HG03558 (cell line): ENCODE measurements at regions not wholly inside any gene's neighbourhood (a gene's known extent, or its start where the extent isn't known, plus 50 kb on each side); places are given as distances from the start of the nearest gene placed in this dataset.
"Not testable (repeated sequence)": the region's sequence is repeated elsewhere in the genome, so short reads cannot be mapped to it uniquely, and the experiment has no call there.

ENCODE experiments used
- ATAC-seq: cut with Tn5 transposase; IDR thresholded peaks from one replicate; pipeline ENCODE4 v1.9.1; 2021; ENCODE audit warnings: moderate number of reproducible peaks; ENCODE audit not compliant: unreplicated experiment; ENCODE audit errors: extremely low read depth

DNA sequence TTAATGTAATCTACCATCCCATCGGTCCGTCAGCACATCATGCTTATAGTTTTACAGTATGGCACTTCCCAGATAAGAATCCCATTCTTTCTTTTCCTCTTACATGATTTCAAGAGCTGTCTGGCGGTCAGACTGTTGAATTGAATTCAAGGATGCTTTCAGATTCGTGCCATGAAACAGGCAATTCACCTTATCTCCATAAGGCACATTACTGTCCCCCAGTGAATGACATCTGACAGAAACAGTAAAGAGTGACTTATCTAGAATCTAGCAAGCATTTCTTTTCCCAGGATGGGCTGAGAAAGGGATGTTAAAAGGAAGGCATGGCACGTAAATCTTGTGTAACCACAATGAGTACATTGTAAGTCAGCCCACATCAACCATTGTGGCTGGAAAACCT lies 61.1 kb upstream of the SEM1 start:
- no peak for ATAC-seq

DNA sequence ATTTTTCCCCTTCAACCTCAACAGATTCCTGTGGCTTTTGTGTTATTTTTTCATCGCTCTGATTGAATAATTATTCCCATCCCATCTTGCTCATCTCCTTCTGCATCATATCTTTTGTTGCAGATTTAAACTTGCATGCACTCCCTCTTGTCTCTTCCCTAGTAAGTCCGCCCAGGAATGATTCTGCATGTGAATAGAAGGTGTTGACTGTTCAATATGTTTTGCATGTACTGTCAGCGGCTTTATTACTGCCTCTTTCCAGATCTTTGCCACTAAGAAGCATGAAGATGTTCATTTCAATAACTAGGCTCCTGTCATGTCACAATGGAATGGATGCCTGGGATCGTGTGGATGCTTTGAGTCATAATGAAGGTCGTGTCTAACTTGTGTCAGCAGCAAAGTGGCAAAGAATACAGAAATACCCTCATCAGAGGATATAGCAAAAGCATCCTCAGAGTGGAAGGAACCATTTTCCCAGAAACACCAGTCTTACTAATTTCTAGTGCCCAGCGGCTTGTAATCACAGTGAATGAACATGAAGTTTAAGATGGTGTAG lies 62.6 kb upstream of the SEM1 start:
- ATAC-seq, result no peak

DNA sequence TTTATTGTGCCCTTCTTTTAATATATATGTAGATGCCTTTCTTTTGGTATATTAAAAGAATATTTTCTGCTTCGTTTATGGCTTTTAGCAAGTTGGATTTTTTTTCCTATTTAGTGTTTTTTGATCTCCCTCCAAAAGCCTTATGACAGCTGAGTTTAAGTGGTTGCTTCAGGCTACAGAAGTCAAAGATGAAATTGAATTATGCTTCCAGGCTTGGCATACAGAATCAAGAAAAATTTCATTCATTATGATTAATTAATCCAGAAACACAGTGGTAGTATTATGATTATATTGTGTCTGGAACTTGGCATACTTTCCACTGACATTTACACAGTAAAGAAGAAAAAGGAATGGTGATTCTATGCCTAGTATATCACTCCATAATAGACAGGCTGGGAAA lies 63.8 kb upstream of the SEM1 start:
- ATAC-seq, result no peak

DNA sequence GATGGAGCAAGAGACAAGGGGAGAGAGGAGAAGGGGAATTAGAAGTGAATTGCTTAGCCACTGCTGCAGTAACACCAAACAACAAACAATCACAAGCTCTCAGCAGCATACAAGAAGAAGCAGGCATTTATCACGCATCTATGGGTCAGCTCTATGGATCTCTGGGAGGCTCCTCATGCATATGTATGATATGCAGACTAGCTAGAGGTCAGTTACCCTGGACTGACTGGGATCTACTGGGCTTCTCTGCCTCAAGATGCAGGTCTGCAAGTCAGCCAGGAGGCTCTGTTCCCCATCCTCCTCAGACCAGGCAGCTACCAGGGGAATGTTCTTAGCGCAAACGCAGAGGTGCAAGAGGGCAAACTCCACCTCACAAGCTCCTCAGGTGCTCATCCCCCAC lies 64.7 kb upstream of the SEM1 start:
- ATAC-seq, result no peak

DNA sequence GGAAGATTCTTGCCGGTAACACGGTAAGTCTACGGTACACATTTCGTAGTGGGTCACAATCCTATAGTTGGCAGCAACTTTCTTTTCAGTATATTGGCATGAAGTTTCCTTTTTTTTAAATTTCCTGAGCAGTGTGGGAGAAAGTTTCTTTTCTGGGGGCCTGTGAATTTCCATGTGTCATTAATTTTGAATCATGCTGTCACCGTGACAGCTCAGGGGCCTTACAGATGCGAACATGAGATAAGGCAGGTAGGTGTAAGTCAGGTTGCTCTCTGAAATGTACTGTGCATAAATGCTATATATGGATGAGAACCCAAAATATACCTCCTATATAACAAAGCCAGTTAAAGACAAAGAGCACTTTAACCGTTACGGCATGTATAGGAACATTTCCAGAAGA lies 65.4 kb upstream of the SEM1 start:
- no peak for ATAC-seq

DNA sequence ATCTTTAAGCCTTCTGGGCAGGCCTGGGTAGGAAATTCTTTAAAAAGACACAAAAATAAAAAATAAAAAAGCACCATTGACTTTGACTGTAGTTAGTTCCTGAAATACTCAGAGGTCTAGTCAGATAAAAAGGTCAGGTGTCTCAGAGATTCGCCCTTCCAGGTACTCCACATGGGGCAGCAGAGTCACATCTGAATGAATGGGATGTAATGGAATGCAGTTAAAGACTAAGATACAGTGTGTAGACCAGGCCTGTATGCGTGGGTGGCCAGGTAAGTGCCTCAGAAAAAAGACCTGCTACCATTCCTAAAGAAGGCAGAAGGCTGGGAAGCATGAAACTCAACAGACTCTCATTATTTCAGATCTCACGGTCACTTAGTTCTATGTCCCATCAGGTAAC lies 68.6 kb upstream of the SEM1 start:
- ATAC-seq, result no peak

DNA sequence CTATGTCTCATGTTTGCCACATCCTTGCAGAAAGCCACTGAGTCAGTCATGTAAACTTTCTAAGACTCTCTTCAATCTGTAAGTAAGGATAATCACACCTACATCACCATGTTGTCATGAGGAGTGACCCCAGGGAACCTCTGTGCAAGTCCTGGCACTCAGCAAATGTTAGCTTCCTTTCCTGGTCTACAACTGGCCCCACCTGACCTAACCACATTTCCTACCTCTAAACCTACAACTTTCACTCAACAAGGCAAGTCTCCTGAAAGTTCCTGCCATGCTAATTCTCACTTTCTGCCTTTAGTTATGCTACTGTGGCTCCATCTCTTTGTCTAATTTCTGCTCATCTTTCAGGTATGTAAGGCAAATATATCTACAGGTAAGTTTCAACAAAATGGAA lies 72.3 kb upstream of the SEM1 start:
- no peak for ATAC-seq

DNA sequence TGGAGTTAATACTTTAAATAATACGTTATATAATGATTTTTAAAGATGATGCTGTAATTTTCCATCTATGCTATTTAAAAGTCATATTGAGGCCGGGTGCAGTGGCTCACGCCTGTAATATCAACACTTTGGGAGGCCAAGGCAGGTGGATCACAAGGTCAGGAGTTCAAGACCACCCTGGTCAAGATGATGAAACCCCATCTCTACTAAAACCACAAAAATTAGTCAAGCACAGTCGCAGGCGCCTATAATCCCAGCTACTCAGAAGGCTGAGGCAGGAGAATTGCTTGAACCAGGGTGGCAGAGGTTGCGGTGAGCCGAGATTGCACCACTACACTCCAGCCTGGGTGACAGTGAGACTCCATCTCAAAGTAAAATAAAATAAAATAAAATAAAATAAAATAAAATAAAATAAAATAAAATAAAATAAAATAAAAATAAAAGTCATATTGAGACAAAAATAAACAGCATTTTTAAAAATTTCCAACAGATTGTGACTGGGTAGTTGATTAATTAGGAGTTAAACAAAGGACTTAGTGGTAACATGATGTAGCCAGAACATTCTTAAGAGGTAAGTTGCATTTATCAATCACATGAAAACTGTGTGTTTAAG lies 73.1 kb upstream of the SEM1 start:
- not testable (repeated sequence) for ATAC-seq

DNA sequence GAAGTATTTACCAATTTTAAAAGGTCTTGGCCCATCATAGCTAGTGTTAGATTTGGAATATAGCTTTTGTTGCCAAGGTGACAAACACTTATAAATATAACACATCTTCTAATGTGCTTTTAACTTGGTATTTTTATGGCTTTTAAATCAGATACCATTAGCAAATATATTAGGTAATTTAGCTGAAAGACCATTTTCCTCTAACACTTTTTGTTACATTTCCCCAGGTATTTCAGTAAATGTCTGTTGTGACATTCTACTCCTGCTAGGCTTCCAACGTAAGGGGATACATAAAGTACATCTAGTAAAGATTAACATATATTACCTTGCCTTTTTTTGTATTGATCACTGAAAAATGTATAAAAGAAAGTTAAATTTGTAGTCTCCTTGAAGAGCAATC lies 75.0 kb upstream of the SEM1 start:
- ATAC-seq, result no peak

DNA sequence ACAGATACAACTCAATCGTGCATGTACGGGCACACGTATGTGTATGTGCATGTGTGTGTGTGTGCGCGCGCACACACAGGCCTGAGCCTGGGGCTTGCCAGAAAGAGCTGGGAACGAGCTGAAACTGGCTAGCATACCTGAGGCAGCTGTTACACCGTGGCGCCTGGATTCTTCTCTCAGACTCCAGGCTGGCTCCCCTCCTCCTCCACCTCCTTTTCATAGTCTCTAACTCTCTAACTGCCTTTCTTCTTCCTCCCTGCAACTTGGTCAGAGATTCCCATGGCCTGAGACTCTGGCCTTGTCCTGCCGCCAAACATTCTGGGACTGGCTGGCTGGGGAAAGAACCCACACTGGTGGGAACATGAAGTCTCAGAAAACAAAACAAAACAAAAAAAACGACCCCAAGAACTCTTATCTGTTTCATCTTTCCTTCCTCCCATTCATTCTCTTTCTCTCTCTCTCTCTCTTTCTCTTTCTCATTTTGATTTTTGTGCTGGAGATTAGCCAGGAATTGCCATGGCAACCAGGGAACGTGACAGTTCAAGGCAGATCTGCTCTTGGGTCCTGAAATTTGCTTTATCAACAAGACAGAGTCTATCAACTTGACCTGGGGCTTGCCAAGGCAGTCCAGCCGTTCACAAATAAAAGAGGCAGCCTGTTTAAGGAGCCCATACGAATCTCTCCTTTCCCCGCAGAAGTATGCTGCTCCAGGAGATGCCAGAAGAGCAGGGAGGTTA lies 76.8 kb upstream of the SEM1 start:
- no peak for ATAC-seq

DNA sequence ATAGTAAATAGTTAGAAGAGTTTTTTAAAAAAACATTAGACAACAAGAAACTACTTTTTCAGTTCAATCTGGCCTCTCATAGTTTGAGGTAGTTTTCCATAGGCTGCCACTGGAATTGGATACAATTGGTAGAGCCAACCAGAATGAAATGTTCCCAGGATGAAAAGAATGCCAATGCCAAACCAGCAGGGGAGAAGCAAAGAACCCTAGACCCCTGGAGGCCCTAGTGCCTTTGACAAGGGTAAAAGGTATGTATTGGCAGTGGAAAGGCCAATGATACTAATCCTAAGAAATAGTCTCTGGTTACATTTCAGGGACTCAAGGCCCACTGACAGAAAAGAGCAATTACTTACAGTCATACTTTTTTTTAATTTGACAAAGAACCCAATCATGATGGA lies 77.4 kb upstream of the SEM1 start:
- ATAC-seq, result no peak

DNA sequence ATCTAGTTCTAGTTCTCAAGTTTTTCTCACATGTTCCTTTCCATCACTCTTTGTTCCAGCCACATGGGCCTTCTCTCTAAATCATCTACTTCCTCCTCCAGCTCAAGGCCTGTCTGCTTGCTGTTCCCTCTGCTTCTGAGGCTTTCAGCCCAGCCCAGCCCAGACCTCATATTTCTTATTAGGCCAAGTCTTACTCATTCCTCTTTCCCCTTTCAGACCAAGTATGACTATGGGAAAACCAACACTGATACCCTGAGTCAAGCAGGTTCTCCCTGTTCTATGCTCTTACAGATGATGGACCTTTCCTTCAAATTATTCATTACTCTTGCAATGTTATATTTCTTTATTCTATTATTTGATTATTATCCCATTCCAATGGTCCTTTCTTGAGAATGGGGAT lies 80.3 kb upstream of the SEM1 start:
- no peak for ATAC-seq

DNA sequence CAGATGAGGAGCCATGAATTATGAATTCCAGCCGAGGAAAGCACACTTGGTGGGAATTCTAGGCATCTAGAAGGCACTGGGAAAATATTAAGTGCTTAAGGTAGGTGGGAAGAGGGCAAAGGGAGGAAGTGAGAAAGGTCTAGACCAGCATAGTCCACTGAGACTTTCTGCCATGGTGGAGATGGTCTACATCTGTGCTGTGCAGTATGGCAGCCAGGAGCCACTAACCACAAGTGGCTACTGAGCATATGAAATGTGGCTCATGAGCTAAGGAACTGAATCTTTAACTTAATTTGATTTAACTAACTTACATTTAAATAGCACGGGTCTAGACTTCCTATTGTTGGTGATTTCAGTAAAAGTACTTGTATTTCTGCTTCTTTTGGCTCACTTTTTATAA lies 82.5 kb upstream of the SEM1 start:
- ATAC-seq, result no peak

DNA sequence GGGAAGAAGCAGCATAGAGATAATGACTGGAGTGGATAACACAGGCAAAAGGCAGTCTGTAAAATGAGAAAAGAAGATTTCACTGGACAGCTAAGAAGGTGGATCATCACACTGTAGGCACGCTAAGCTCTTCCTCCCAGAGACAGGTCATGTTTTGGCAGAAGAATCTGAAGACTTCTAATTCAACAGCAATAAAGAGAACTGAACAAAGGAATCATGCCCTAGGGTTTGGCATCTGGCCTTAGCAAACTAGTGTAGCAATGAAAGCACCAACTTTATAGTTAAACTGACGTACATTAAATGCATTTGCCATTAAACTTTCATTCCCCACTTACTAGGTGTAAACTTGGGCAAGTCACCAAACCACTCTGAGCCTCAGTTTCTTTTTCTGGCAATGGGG lies 84.4 kb upstream of the SEM1 start:
- no peak for ATAC-seq

DNA sequence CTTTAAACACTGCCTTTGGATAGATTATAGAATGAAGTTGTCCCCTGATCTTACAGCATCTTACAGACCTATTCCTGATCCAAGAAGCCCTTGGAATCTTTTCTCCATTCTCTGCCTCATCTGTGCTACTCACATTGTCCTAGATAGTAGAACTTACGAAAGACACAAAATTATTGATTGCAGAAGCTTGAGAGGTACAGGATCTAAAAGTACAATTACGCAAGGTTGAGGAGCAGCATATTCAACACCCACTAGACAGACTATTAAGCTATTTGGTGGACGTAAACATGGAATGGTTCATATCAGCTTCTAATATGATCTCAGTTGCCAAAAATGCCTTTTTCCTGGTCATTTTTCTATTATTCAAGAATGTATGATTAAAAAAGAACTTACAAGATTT lies 90.5 kb upstream of the SEM1 start:
- no peak for ATAC-seq

DNA sequence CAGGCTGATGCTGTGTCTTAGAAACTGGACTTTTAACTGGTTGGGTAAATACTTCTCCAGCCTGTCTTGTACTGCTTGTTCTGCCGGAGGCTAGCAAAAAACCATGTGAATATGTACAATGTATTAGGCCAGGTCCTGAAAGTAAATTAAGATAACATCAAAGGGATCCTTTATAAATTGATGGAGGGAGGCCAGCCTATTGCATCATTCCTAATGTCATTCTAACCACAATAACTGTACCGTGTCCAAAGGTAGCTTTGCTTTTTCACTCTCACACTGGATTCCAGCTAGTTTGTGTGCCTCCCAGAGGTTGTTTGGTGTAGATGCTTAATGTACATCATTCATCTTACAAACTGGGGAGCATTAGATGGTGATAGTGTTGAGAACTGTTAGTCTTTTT lies 91.2 kb upstream of the SEM1 start:
- ATAC-seq, result no peak

DNA sequence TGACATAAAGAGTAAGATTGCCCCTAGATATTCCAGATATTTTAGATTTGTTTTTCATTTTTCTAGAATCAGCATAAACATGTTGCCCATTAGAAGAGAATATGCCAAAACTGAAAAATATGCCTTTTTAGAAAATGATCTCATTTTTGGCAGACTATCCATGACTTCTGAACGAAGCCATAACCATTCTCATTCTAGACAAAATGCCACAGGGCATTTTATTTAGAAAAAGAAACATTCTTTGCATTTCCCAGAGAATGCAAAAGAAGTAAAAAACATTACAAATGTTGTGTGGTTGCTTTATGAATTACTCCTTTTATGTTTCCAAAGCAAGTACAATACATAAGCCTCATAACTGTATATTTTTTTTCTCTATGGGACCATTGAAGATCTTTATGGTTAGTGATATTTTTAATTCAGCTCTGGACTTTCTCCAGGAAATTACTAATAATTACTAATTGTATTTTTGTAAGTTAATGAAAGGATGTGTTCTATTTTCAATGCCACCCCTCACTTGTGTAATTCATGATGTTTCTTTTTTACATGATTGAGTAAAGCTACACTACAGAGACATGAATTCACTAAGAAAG lies 109.6 kb upstream of the SEM1 start:
- no peak for ATAC-seq

DNA sequence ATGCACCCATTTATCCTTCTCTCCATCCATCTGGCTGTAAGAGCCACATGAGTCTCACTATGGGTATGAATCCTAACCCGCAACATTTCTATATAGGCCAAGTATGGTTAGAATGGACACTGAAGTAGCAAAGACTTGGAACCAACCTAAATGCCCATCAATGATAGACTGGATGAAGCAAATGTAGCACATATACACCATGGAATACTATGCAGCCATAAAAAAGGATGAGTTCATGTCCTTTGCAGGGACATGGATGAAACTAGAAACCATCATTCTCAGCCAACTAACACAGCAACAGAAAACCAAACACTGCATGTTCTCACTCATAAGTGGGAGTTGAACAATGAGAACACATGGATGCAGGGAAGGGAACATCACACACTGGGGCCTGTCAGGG lies 111.5 kb upstream of the SEM1 start:
- not testable (repeated sequence) for ATAC-seq

DNA sequence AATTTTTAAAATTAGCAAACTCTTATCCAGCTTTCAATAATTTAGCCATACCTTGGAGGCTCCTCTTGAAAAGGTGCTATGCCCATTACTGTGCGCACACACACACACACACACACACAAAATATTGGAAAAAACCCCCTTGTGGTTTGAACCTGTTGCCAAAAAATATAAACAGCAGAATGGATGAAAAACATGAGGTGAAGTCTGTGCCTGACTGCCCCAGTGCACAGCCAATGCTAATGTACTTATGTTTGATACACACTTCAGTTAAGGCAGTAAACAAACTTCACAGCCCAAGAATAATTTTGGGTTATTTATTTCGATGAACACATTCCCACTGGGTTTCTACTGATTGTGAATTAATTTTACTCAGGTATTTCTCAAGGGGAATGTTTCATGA lies 113.2 kb upstream of the SEM1 start:
- no peak for ATAC-seq

DNA sequence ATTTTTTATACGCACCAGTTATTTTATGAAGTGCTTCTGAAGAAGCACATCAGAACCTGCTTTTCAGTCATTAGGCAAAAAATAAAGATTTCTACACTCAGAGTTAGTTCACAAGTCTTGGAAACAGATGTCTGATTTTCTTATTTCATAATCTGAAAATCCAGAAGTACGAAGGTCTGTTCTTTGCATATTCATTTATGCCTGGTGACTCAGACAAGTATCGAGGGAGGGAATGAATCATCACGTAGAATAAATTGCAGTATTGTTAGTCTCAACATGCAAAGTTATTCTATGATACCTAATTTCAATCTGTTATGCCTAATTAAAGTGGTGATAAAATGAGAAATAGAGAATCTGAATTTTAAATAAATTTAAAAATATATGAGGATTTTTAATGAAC lies 113.6 kb upstream of the SEM1 start:
- no peak for ATAC-seq

DNA sequence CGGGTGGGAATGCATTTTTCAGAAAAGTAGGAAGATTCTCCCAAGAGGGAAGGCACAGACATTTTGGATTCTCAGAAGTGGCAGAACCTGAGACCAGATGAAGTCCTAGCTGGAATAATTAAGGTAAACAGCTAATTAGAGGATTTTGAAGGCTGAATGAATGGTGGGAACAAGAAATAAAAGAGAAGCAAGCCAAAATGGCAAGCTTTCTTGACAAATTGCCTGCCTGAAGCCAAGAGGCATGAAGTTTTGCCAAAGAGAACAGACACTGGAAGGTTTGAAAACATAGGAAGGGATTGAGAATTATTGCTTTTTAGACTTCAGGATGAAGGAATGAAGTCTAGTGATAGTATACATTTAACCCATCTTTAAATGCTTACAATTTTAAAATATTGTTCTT lies 115.0 kb upstream of the SEM1 start:
- ATAC-seq, result no peak

DNA sequence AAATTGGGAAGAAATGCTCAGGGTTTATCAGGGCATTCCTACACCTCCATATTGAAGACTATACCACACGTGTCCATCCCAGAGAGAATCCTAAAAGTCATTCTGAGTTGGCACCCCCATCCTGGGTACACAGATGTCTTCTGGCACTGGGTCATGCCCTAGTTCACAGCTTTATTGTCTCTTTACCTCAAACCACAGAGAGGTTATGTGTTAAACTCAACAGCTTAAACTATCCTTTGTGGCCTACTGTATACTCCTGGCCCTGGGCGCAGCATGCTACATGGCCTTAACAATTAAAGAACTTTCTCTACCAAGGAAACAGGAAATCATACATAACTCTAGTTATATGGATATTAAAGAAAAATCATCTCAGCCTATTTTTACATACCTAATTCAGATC lies 115.6 kb upstream of the SEM1 start:
- no peak for ATAC-seq
